HG02642 (cell line): ENCODE measurements at regions not wholly inside any gene's neighbourhood (a gene's known extent, or its start where the extent isn't known, plus 50 kb on each side); places are given as distances from the start of the nearest gene placed in this dataset.

Experiments
- ATAC-seq: cut with Tn5 transposase; IDR thresholded peaks from one replicate; pipeline ENCODE4 v1.9.1; 2021; ENCODE audit warnings: mild to moderate bottlenecking; ENCODE audit not compliant: unreplicated experiment, poor library complexity

DNA sequence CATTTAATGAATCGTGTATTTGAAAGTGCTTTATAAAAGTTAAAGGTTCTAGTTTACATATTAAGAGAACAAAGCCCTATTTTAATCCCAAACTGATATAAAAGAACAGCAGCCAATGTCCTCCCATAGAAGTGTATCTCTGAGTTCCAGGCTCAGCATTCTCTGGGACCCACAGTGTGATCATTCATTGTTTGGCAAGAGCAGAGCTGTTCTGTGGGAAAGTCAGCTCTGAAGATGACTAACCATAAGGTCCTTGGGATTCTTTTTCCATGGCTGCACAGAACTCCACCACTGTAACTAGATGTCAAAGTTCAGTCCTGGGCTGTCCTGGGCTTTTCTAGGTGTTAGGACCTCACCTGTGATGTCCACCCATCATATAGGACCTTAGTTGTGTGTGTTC is 157.0 kb upstream of the TLL1 start:
- no peak for ATAC-seq

DNA sequence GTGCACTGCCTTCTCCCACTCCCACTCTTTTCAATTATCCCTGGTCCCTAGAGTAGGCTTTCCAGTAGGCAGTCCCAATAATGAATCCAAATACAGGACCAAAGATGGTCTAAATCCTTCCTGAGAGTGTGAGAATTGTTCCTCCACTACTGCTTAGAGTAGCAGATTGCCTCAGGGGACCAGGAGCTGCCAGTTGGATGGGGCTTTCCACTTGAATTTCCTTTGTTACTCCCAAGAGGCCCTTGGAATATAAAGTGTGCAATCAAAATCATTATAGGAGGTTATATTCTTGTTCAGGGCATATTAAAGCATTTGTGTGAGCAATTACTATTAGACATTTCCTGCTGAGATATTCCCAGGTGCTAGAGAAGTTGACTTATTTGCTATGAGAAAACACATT is 156.6 kb upstream of the TLL1 start:
- ATAC-seq: no peak

DNA sequence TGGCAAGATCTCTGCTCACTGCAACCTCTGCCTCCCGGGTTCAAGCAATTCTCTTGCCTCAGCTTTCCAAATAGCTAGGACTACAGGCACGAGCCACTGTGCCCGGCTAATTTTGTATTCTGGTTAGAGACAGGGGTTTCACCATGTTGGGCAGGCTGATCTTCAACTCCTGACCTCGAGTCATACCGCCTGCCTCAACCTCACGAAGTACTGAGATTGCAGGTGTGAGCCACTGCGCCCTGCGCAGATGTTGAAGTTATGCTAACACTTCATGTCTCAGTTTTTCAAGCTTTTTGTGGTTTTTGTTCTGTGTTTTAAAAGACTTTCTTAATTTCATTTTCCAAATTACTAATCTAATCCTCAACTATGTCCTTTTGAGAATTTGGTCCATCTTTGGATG is 154.4 kb upstream of the TLL1 start:
- no peak for ATAC-seq

DNA sequence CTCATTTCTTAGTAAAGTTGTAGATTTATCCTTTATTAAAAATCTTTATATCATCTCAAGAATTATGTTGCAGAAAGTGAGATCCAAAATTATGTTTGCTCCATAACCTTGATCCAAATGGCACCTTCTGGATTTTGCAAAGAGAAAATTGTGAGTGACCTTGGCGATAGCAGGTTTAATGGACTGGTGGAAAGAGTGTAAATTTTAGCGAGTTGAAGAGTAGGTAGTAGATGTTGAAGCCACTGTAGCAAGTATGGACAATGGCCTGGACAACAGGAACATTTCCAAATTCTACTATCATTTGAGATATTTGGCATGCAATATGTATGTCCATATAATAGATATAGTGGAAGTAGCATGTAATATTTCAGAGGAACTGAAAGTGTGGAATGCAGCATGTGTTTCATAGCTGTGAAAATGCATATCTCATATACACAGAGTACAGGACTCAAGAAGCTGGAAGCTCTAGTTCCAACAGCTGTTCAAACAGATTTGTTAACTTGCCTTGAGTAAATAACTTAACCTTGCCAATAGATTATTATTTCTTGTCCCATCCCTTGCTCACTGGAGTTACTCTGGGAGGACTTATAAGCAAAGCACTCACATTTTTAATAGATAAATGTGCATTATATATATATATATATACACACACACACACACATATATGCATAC is 152.5 kb upstream of the TLL1 start:
- no peak for ATAC-seq

- no peak for ATAC-seq
Observed at GRCh38 chr4:165721815-165722214, 151.2 kb upstream of the TLL1 start.

DNA sequence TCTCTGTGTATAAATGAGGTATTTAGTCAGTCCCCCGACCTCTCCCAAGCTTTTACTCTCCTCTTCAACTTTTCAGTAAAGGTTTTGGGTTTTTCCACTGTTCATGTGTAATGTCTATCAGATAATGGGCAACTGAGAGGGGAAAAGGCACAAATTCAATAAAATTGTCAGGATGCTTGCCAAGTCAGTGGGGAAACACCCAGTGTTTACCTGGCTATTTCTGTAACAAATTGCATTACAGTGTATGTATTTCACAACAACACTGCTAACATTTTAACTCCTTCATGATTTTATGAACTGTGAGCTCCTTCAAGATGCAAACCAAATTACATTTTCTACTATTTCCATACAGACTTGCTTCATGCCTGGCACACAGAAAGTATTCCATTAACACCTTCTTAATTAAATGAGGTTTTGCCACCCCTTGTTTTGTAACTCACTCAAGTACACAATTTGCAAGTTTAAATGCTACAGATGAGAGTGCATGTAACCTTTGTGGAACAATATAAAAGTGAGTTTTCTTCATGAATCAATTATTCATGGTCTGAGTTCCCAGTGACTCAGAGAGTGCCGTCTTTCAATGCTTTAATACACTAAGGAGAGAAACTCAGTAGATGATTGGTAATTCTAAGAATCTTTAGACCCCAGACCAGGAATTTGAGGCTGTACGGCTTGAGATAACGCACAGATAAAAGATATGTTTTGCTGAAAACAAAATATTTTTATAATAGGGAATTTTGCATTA is 149.8 kb upstream of the TLL1 start:
- ATAC-seq: no peak

DNA sequence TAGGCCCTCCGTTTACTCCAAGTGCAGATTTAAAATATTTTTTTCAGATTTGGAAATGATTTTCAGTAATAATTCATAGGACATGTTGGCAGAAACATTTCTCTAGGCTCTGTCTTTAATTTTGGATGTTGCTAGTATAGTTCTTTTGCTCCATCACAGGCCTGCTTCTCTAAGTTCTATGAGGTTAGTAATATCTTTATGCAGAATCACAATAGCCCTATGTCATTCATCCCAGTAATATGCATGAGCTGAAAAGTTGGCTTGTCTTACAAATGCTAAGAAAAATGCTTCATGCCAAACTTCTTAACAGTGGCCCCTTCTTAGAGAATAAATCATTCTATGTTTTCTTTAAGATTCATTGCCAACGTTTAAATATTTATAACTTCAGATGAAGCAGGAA is 148.3 kb upstream of the TLL1 start:
- ATAC-seq: no peak

DNA sequence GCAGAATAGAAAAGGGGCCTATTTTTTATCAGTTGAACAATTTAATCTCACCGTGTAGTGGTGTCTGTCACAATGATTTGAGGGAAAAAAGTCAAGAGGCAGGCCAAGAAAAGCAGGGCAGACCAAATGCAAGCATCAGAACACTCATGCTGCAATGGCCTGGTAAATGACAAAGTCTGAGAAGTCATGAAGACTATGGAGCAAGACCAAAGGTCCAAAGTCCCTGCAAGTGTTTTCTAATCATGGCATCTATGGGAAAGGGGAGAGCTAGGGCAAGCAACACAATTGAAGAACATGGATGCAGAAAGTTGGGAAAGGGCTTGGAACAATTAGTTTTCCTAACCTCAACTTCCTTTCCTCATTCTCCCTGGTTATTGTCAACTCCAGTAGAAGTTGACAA is 147.7 kb upstream of the TLL1 start:
- ATAC-seq: no peak

GRCh38 chr4:165726831-165727230 is 146.2 kb upstream of the TLL1 start:
- no peak for ATAC-seq

DNA sequence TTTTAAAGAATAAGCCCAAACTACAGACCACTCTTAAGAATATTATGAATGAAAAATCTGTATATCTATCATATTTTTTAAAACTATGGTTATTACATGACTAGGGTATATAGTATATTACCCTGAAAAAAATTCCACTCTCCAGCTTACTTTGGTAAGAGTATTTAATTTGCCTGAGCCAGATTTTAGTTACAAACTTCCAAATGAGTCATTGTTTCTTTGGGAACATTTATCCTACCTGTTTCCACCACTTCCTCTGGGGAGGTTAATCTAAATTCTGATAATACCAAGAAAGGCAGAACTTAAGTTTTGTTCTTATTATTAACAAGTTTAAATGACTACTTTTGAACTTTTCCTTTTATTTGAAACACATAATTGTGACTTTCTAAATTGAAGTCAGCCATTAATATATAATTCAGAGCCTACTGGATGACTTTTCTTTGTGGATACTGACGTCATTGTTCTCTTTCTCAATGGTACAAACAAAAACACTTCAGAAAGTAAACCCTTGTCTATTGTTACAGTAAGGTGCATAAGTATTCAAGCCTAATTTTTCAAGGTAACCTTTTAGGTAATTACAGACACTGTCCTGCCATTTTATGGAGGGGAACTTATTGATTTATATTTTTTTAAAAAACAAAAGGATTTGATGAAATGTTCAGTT is 135.6 kb upstream of the TLL1 start:
- ATAC-seq: no peak

DNA sequence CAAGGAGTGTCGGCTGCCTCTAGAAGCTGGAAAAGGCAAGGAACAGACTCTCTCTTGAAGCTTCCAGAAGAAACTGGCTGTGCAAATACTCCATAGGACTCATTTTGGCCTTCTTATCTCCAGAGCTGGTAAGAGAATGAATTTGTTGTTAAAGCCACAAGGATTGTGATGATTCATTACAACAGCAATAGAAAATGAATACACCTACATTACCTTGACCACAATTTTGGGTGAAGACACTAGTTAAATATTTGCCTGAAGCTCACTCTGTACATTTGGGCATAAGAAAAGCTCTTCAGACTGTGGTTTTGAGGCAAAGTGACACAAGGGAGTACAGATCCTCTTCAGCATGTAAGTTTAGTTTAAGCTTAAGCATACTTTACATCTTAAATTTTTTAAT is 134.5 kb upstream of the TLL1 start:
- peak; percentile 72 for ATAC-seq

GRCh38 chr4:165740911-165741310 is 132.1 kb upstream of the TLL1 start:
- no peak for ATAC-seq

GRCh38 chr4:165743422-165743821 is 129.6 kb upstream of the TLL1 start:
- no peak for ATAC-seq

- ATAC-seq: no peak
Observed at GRCh38 chr4:165744370-165744769, 128.7 kb upstream of the TLL1 start.

GRCh38 chr4:165748321-165748720 is 124.7 kb upstream of the TLL1 start:
- no peak for ATAC-seq

DNA sequence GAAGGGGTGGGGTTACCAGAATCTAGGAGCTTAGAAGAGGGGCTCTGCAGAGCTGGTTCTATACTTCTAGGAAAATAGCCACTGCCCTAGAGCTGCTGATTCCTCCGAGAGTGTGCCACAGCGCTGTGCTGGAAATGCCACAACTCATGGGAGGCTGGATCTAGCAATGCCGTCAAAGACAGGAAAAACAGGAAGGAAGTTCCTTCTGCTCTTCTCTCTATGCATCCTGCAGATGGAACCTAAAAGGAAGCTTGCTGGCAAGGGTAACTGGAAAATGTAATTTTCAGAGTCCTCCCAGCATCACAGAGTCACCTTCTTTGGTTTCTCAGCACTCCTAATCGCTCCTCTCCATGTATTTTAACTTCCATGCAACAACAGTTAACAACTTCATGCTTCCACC is 121.2 kb upstream of the TLL1 start:
- ATAC-seq: no peak

DNA sequence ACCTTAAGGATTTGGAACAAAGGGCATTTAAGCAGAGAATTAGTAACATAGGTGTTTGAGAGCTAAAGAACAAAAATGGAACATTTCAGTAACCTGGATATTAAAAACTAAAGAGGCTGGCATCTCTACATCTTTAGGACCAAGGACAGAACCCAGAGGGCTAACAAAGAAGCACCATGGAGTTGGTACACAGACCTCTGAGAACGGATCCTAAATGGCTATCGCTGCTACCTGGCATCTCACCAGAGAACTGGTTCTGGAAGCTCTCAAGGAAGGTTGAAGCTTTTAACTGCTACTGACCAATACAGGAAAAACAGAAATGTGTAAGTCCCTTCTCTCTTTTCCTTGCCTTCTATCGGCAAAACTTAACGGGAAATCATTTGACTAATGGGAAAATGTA is 118.4 kb upstream of the TLL1 start:
- no peak for ATAC-seq

DNA sequence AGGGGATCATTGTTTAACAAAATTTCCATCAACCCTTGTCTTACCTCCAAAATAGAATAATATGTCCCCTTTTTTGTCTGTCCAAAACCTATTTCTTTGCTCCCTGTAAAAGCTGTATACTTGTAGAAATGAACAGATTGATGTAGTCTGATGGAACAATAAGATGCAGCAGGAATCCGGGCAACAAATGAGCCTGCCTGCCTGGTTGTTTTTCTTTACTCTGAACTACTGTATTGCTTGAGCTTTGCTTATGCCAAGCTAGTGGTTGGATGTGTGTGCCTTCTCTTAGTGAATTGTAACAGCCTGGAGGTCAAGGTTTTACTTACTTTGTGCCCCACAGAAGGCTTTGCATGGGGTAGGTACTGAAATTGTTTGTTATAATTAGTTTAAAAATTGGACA is 116.2 kb upstream of the TLL1 start:
- no peak for ATAC-seq

- no peak for ATAC-seq
Observed at GRCh38 chr4:165757451-165757850, 115.6 kb upstream of the TLL1 start.

GRCh38 chr4:165758086-165758485 is 115.0 kb upstream of the TLL1 start:
- ATAC-seq: no peak

DNA sequence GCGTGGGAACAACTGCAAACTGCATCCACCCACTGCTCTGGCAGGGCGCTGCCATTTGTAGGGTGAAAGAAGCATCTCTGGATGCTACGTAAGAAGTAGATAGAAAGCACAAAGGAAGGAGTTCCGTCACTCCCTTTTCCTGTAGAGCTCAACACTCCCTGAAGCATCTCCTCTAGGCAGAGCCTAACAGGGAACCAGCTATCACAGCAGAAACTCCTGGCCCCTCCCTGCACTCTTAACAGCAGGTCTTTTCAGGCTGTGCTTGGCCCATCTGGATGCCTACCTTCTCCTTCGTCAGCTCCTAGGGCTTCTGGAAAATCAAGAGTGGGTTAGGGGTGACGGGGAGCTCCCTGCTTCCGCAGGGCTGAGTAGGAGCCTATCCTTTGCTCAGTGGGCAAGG is 112.9 kb upstream of the TLL1 start:
- no peak for ATAC-seq

- no peak for ATAC-seq
Observed at GRCh38 chr4:165761963-165762362, 111.1 kb upstream of the TLL1 start.
